PC-9 (cell line): ENCODE measurements at regions not wholly inside any gene's neighbourhood (a gene's known extent, or its start where the extent isn't known, plus 50 kb on each side); places are given as distances from the start of the nearest gene placed in this dataset.

Experiments
- BruUV-seq: library from RNA; stranded (reverse); fragments of 400-500 nt; replicated peaks from 2 replicates; lab custom pipeline; 2021; lab: Mats Ljungman, UMichigan
- CTCF ChIA-PET: fragments of 300-600 bp; sonication (Branson Sonifier 250); formaldehyde crosslinking; loops from one replicate; lab custom pipeline; 2022; ENCODE audit warnings: antibody characterized with exemption; lab: Charles Lee
- POLR2A ChIA-PET: fragments of 300-600 bp; sonication (Branson Sonifier 250); formaldehyde crosslinking; loops from one replicate; lab custom pipeline; 2022; ENCODE audit warnings: antibody characterized with exemption; ENCODE audit not compliant: unreplicated experiment; lab: Charles Lee
- DNase-seq, 2 experiments: peaks; one replicate each; pipeline versions ENCODE4 v3.0.0 to v3.0.0-alpha.2; 2015 to 2022; ENCODE audit warnings: mixed read lengths in 1 of 2
- H2AFZ ChIP-seq: fragments of 200-600 bp; sonication (generic); 2 replicates; pipeline ENCODE4 v1.8.1; 2017; ENCODE audit warnings: antibody characterized with exemption
- H3F3A ChIP-seq: fragments of 200-600 bp; sonication (generic); 2 replicates; pipeline ENCODE4 v1.8.1; 2017; ENCODE audit warnings: antibody characterized with exemption, mild to moderate bottlenecking, low read depth; ENCODE audit not compliant: insufficient read depth
- H3K27ac ChIP-seq: fragments of 200-600 bp; sonication (generic); 2 replicates; pipeline ENCODE4 v1.6.1; 2016; ENCODE audit warnings: mixed run types
- H3K27me3 ChIP-seq: fragments of 200-600 bp; sonication (generic); 2 replicates; pipeline ENCODE4 v1.6.1; 2016; ENCODE audit warnings: low read depth, mixed run types; ENCODE audit not compliant: insufficient read depth
- H3K36me3 ChIP-seq: fragments of 200-600 bp; sonication (generic); 2 replicates; pipeline ENCODE4 v1.6.1; 2016; ENCODE audit warnings: low read depth, mixed run types
- H3K4me1 ChIP-seq: fragments of 200-600 bp; sonication (generic); replicated peaks from 2 replicates; pipeline ENCODE4 v1.6.1; 2016; ENCODE audit warnings: mixed run types; ENCODE audit not compliant: insufficient read depth
- H3K4me2 ChIP-seq: fragments of 200-600 bp; sonication (generic); 2 replicates; pipeline ENCODE4 v1.6.1; 2017; ENCODE audit warnings: mixed run types
- H3K4me3 ChIP-seq: fragments of 200-600 bp; sonication (generic); 2 replicates; pipeline ENCODE4 v1.6.1; 2016; ENCODE audit warnings: mixed run types
- H3K79me2 ChIP-seq: fragments of 200-600 bp; sonication (generic); 2 replicates; pipeline ENCODE4 v1.6.1; 2017; ENCODE audit warnings: low read depth, mixed run types
- H3K9me2 ChIP-seq: fragments of 200-600 bp; sonication (generic); 2 replicates; pipeline ENCODE4 v1.8.1; 2017; ENCODE audit warnings: mild to moderate bottlenecking; ENCODE audit not compliant: insufficient read depth
- H3K9me3 ChIP-seq: fragments of 200-600 bp; sonication (generic); 2 replicates; pipeline ENCODE4 v1.8.1; 2016; ENCODE audit warnings: low read depth; ENCODE audit not compliant: insufficient read depth
- H4K20me1 ChIP-seq: fragments of 200-600 bp; sonication (generic); 2 replicates; pipeline ENCODE4 v1.8.1; 2017; ENCODE audit not compliant: insufficient read depth
- EZH2 ChIP-seq: fragments of 200-600 bp; sonication (generic); IDR thresholded peaks from 2 replicates; pipeline ENCODE4 v1.8.0; 2017; ENCODE audit warnings: antibody characterized with exemption, low read depth
- intact Hi-C: fragments of 100-400 bp; cut with micrococcal nuclease; formaldehyde crosslinking; loops from one replicate; pipeline ENCODE4 v1.10.0; 2022; ENCODE audit not compliant: unreplicated experiment
- TF ChIP-seq, protein P1 (sequence below): fragments of 200-600 bp; sonication (generic); conservative IDR thresholded peaks from 2 replicates; pipeline ENCODE4 v1.6.1; 2017; ENCODE audit warnings: mixed run types, antibody characterized with exemption, mild to moderate bottlenecking, moderate library complexity

- no peak for TF ChIP-seq EZH2
- TF ChIP-seq, protein P1, sequence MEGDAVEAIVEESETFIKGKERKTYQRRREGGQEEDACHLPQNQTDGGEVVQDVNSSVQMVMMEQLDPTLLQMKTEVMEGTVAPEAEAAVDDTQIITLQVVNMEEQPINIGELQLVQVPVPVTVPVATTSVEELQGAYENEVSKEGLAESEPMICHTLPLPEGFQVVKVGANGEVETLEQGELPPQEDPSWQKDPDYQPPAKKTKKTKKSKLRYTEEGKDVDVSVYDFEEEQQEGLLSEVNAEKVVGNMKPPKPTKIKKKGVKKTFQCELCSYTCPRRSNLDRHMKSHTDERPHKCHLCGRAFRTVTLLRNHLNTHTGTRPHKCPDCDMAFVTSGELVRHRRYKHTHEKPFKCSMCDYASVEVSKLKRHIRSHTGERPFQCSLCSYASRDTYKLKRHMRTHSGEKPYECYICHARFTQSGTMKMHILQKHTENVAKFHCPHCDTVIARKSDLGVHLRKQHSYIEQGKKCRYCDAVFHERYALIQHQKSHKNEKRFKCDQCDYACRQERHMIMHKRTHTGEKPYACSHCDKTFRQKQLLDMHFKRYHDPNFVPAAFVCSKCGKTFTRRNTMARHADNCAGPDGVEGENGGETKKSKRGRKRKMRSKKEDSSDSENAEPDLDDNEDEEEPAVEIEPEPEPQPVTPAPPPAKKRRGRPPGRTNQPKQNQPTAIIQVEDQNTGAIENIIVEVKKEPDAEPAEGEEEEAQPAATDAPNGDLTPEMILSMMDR: no peak
- H2AFZ ChIP-seq: no peak overlapping the region
- CTCF ChIA-PET: no interaction called here
- peaks cover 8% of the 10 kb centered on the region; the same call in 1 of the 2 replicates for H3K27me3 ChIP-seq
- H3K27ac ChIP-seq: no peak overlapping the region
- no peaks in the 10 kb centered on the region for H4K20me1 ChIP-seq
- H3K4me1 ChIP-seq: no peaks in the 10 kb centered on the region
- POLR2A ChIA-PET: no interaction called here
- no peaks in the 10 kb centered on the region for H3K79me2 ChIP-seq
- DNase-seq: no peak
- no peak overlapping the region for H3K4me2 ChIP-seq
- no peaks in the 10 kb centered on the region for H3K9me3 ChIP-seq
- no TSS peak for BruUV-seq
- H3F3A ChIP-seq: no peaks in the 10 kb centered on the region
- no peaks in the 10 kb centered on the region for H3K9me2 ChIP-seq
- H3K4me3 ChIP-seq: no peak overlapping the region
- intact Hi-C loops: no loop called here
- no peaks in the 10 kb centered on the region for H3K36me3 ChIP-seq
Measured at GRCh38 chr3:137165117-137165806, 207.5 kb downstream of the IL20RB start.

DNA sequence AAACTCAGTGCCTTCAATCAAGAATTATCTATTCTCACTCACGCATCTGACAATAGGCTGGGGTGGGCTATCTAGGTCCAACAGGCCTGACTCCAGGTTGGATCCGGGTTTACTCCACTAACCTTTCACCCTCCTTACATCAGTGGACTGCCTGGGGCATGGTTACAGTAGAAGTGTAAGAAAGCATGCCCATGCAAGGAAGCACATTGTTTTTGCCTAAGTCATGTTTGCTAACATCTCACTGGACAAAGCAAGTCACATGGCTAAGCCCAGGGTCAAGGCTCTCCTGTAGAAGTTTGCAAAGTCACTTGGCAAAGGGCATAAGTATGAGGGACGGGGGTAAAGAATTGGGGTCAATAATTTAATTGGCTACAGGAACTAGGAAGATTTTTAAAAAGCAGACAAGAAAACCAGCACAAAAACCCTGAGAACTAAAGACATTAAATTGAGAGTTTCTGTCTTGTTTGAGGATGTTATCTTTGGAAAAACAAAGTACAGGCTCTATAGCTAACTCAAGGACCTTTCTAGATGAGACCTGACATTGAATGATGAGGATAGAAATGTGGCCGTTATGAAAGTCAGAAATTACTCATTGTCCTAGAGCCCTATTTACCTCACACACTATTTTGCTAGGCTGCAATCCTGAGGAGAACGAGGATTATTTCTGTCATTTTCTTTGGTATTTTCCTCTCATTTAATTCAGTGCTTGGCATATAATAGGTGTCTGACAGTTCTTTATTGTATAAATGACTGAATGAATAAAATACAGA, 214.2 kb downstream of the IL20RB start:
- Histone ChIP-seq H4K20me1 (no peaks in the 10 kb centered on the region), H3K9me3 (no peaks in the 10 kb centered on the region), H3K4me1 (no peaks in the 10 kb centered on the region), H2AFZ (no peak overlapping the region), H3F3A (no peaks in the 10 kb centered on the region), H3K27ac (no peak overlapping the region), H3K9me2 (no peaks in the 10 kb centered on the region), H3K4me2 (no peak overlapping the region), H3K79me2 (no peaks in the 10 kb centered on the region), H3K36me3 (no peaks in the 10 kb centered on the region), H3K4me3 (no peak overlapping the region), H3K27me3 (no peaks in the 10 kb centered on the region)
- DNase-seq: no peak
- ChIA-PET POLR2A (no interaction called here), CTCF (no interaction called here)
- no TSS peak for BruUV-seq
- no peak for TF ChIP-seq EZH2
- TF ChIP-seq, protein P1: no peak
- intact Hi-C loops: no loop called here

- intact Hi-C loops: no loop called here
- Histone ChIP-seq H2AFZ (no peak overlapping the region), H3K79me2 (no peaks in the 10 kb centered on the region), H3K36me3 (no peaks in the 10 kb centered on the region), H3F3A (no peaks in the 10 kb centered on the region), H3K4me1 (no peaks in the 10 kb centered on the region), H3K4me3 (no peak overlapping the region), H3K4me2 (no peak overlapping the region), H3K27ac (no peak overlapping the region), H3K9me3 (no peaks in the 10 kb centered on the region), H3K9me2 (no peaks in the 10 kb centered on the region), H4K20me1 (no peaks in the 10 kb centered on the region), H3K27me3 (no peaks in the 10 kb centered on the region)
- no TSS peak for BruUV-seq
- no peak for DNase-seq
- POLR2A ChIA-PET: no interaction called here
- CTCF ChIA-PET: no interaction called here
- no peak for TF ChIP-seq EZH2
- TF ChIP-seq, protein P1: no peak
Measured at GRCh38 chr3:137172728-137173127, 214.9 kb downstream of the IL20RB start.
